H1 (cell line): ENCODE measurements at regions not wholly inside any gene's neighbourhood (a gene's known extent, or its start where the extent isn't known, plus 50 kb on each side); places are given as distances from the start of the nearest gene placed in this dataset.

Experiments used
- CTCF ChIA-PET: fragments of 300-600 bp; sonication (Branson Sonifier 250); formaldehyde crosslinking; loops from one replicate; lab custom pipeline; 2021; ENCODE audit not compliant: partially characterized antibody; lab: Charles Lee
- POLR2A ChIA-PET: fragments of 300-600 bp; sonication (Branson Sonifier 250); formaldehyde crosslinking; loops from one replicate; lab custom pipeline; 2021; ENCODE audit warnings: inconsistent platforms; ENCODE audit not compliant: partially characterized antibody; lab: Charles Lee
- DNase-seq, 2 experiments: peaks; one replicate each; pipeline versions ENCODE4 v3.0.0 to v3.0.0-alpha.2; 2010 to 2022; ENCODE audit warnings: low spot score in 2 of 2, low read depth in 1 of 2, mixed read lengths in 1 of 2
- FAIRE-seq: peaks from 2 replicates; lab custom pipeline; 2011; peaks lifted over from hg19 to GRCh38; lab: Jason Lieb, UNC
- H2AFZ ChIP-seq: 2 replicates; pipeline ENCODE4 v1.8.1; 2012; ENCODE audit warnings: low read length, inconsistent platforms
- H2AK5ac ChIP-seq: 2 replicates; pipeline ENCODE4 v1.6.1; 2013; ENCODE audit warnings: low read depth, low read length
- H2BK120ac ChIP-seq: replicated peaks from 2 replicates; pipeline ENCODE3; 2013; ENCODE audit warnings: low read depth, low read length, inconsistent platforms
- H2BK12ac ChIP-seq: 2 replicates; pipeline ENCODE4 v1.6.1; 2013; ENCODE audit warnings: low read depth, low read length
- H2BK15ac ChIP-seq: 2 replicates; pipeline ENCODE4 v1.6.1; 2013; ENCODE audit warnings: low read length
- H2BK20ac ChIP-seq: 2 replicates; pipeline ENCODE4 v1.6.1; 2013; ENCODE audit warnings: low read length
- H2BK5ac ChIP-seq: 2 replicates; pipeline ENCODE4 v1.6.1; 2013; ENCODE audit warnings: low read depth, low read length
- H3K14ac ChIP-seq: 2 replicates; pipeline ENCODE4 v1.6.1; 2013; ENCODE audit warnings: inconsistent platforms; ENCODE audit not compliant: insufficient read length
- H3K18ac ChIP-seq: 2 replicates; pipeline ENCODE4 v1.6.1; 2013; ENCODE audit warnings: low read length; ENCODE audit errors: extremely low read depth
- H3K23ac ChIP-seq: 2 replicates; pipeline ENCODE4 v1.6.1; 2013; ENCODE audit warnings: inconsistent platforms; ENCODE audit not compliant: insufficient read length
- H3K23me2 ChIP-seq: 2 replicates; pipeline ENCODE4 v1.6.1; 2013; ENCODE audit warnings: low read depth, low read length
- H3K27ac ChIP-seq: 2 replicates; pipeline ENCODE4 v1.6.1; 2011; ENCODE audit warnings: low read depth, low read length, inconsistent platforms
- H3K27me3 ChIP-seq, 4 experiments: replicated peaks in 1 of 4; 1 replicate in 1 of 4; 2 replicates in 3 of 4; pipeline versions ENCODE4 v1.6.1 to v1.8.1; 2011 to 2013; ENCODE audit warnings: low read length in 3 of 4, mild to moderate bottlenecking in 3 of 4, inconsistent platforms in 2 of 4, mixed read lengths in 2 of 4, moderate library complexity in 1 of 4; ENCODE audit not compliant: control insufficient read depth in 3 of 4, insufficient read depth in 3 of 4; ENCODE audit errors: extremely low read depth in 1 of 4
- H3K36me3 ChIP-seq, 4 experiments: 2 replicates each; pipeline versions ENCODE4 v1.6.1 to v1.8.1; 2011 to 2013; ENCODE audit warnings: mild to moderate bottlenecking in 4 of 4, low read length in 3 of 4, moderate library complexity in 2 of 4, control low read depth in 1 of 4, inconsistent platforms in 1 of 4; ENCODE audit not compliant: insufficient read depth in 4 of 4, control insufficient read depth in 2 of 4
- H3K4ac ChIP-seq: replicated peaks from 2 replicates; pipeline ENCODE3; 2013; ENCODE audit warnings: low read length, low read depth, mixed read lengths, inconsistent platforms; ENCODE audit not compliant: insufficient read length
- H3K4me1 ChIP-seq, 4 experiments: replicated peaks in 1 of 4; 1 replicate in 1 of 4; 2 replicates in 3 of 4; pipeline versions ENCODE4 v1.6.1 to v1.8.1; 2011 to 2013; ENCODE audit warnings: low read length in 3 of 4, inconsistent platforms in 2 of 4, mixed read lengths in 1 of 4; ENCODE audit not compliant: insufficient read depth in 4 of 4, control insufficient read depth in 3 of 4
- H3K4me2 ChIP-seq, 2 experiments: 2 replicates each; pipeline versions ENCODE4 v1.6.1 to v1.8.1; 2011 to 2013; ENCODE audit warnings: low read depth in 2 of 2, low read length in 2 of 2, control low read depth in 1 of 2, inconsistent platforms in 1 of 2, mild to moderate bottlenecking in 1 of 2; ENCODE audit not compliant: insufficient read depth in 1 of 2
- H3K4me3 ChIP-seq, 4 experiments: fragments of 200-600, 300-600 bp in 1 of 4; sonication (generic), shearing (Covaris generic), sonication (Bioruptor Twin) in 1 of 4; 2 replicates each; pipeline versions ENCODE4 v1.5.1 to v1.8.1; 2011 to 2016; ENCODE audit warnings: low read length in 4 of 4, low read depth in 3 of 4, control low read depth in 2 of 4, inconsistent platforms in 2 of 4, mild to moderate bottlenecking in 2 of 4, mixed read lengths in 1 of 4, moderate library complexity in 1 of 4; ENCODE audit not compliant: insufficient read depth in 2 of 4; ENCODE audit errors: extremely low read depth in 1 of 4
- H3K56ac ChIP-seq: replicated peaks from 2 replicates; pipeline ENCODE3; 2013; ENCODE audit warnings: low read depth, mild to moderate bottlenecking, mixed read lengths, low read length, inconsistent platforms; ENCODE audit not compliant: insufficient read length
- H3K79me1 ChIP-seq: 2 replicates; pipeline ENCODE4 v1.6.1; 2013; ENCODE audit warnings: low read depth, low read length, control low read depth
- H3K79me2 ChIP-seq, 2 experiments: 2 replicates each; pipeline versions ENCODE4 v1.6.1 to v1.8.1; 2012 to 2013; ENCODE audit warnings: low read length in 2 of 2, mild to moderate bottlenecking in 2 of 2, inconsistent platforms in 1 of 2; ENCODE audit not compliant: insufficient read depth in 2 of 2, control insufficient read depth in 1 of 2
- H3K9ac ChIP-seq, 4 experiments: replicated peaks in 1 of 4; 1 replicate in 1 of 4; 2 replicates in 3 of 4; pipeline versions ENCODE4 v1.6.1 to v1.8.1; 2011 to 2013; ENCODE audit warnings: low read depth in 3 of 4, low read length in 3 of 4, control low read depth in 2 of 4, mild to moderate bottlenecking in 2 of 4, moderate library complexity in 2 of 4, inconsistent platforms in 1 of 4; ENCODE audit errors: extremely low read depth in 1 of 4
- H3K9me3 ChIP-seq, 2 experiments: 2 replicates each; pipeline versions ENCODE4 v1.6.1 to v1.8.1; 2012 to 2013; ENCODE audit warnings: mild to moderate bottlenecking in 2 of 2, moderate library complexity in 2 of 2, control low read depth in 1 of 2, inconsistent platforms in 1 of 2, low read depth in 1 of 2, low read length in 1 of 2, mixed read lengths in 1 of 2; ENCODE audit not compliant: insufficient read depth in 2 of 2
- H4K20me1 ChIP-seq, 2 experiments: replicated peaks in 1 of 2; 2 replicates each; pipeline versions ENCODE3 to v1.8.1; 2011 to 2013; ENCODE audit warnings: inconsistent platforms in 2 of 2, low read length in 2 of 2, mild to moderate bottlenecking in 1 of 2; ENCODE audit not compliant: insufficient read depth in 2 of 2, control insufficient read depth in 1 of 2
- H4K5ac ChIP-seq: 2 replicates; pipeline ENCODE4 v1.6.1; 2013; ENCODE audit warnings: low read length, low read depth, mixed read lengths, inconsistent platforms; ENCODE audit not compliant: insufficient read length
- H4K8ac ChIP-seq: 2 replicates; pipeline ENCODE4 v1.8.0; 2013; ENCODE audit warnings: mild to moderate bottlenecking, moderate library complexity, low read length, inconsistent platforms; ENCODE audit not compliant: insufficient read depth; ENCODE audit errors: extremely low read depth
- H4K91ac ChIP-seq: replicated peaks from 2 replicates; pipeline ENCODE3; 2013; ENCODE audit warnings: low read length, mixed read lengths, inconsistent platforms; ENCODE audit not compliant: insufficient read length
- BRCA1 ChIP-seq: IDR thresholded peaks from 2 replicates; pipeline ENCODE4 v1.6.1; 2012; ENCODE audit warnings: low read depth, low read length, improper control_type of control experiment
- EP300 ChIP-seq, 2 experiments: IDR thresholded peaks; 1 replicate in 1 of 2; 2 replicates in 1 of 2; pipeline ENCODE4 v1.6.1; 2011 to 2012; ENCODE audit warnings: low read depth in 2 of 2, low read length in 2 of 2, mild to moderate bottlenecking in 2 of 2, borderline replicate concordance in 1 of 2, inconsistent platforms in 1 of 2, moderate library complexity in 1 of 2
- EZH2 ChIP-seq: fragments of 200-600 bp; sonication (generic); IDR thresholded peaks from 2 replicates; pipeline ENCODE4 v1.7.1; 2012; ENCODE audit warnings: low read depth, mild to moderate bottlenecking, moderate library complexity, low read length, inconsistent platforms; ENCODE audit not compliant: severe bottlenecking
- JUND ChIP-seq: IDR thresholded peaks from 2 replicates; pipeline ENCODE4 v1.6.1; 2011; ENCODE audit warnings: mild to moderate bottlenecking, improper control_type of control experiment, low read length
- KDM1A ChIP-seq: fragments of 200-600, 300-600 bp; sonication (generic); IDR thresholded peaks from 2 replicates; pipeline ENCODE4 v1.7.1; 2016; ENCODE audit warnings: mild to moderate bottlenecking, low read length, borderline replicate concordance
- KDM4A ChIP-seq: IDR thresholded peaks from one replicate; pipeline ENCODE4 v1.7.1; 2012; ENCODE audit warnings: low read depth, mild to moderate bottlenecking, moderate library complexity, low read length, inconsistent platforms; ENCODE audit not compliant: severe bottlenecking
- PHF8 ChIP-seq: fragments of 200-600 bp; sonication (generic); conservative IDR thresholded peaks from 2 replicates; pipeline ENCODE4 v1.7.1; 2012; ENCODE audit warnings: low read depth, mild to moderate bottlenecking, inconsistent platforms, low read length, moderate library complexity
- POLR2A ChIP-seq, 2 experiments: IDR thresholded peaks; 1 replicate in 1 of 2; 2 replicates in 1 of 2; pipeline ENCODE4 v1.6.1; 2011; ENCODE audit warnings: low read depth in 2 of 2, low read length in 2 of 2, mild to moderate bottlenecking in 2 of 2; ENCODE audit errors: control extremely low read depth in 1 of 2
- SIX5 ChIP-seq: IDR thresholded peaks from 2 replicates; pipeline ENCODE4 v1.6.1; 2011; ENCODE audit warnings: mild to moderate bottlenecking, low read depth, low read length
- SP4 ChIP-seq: IDR thresholded peaks from 2 replicates; pipeline ENCODE4 v1.6.1; 2012; ENCODE audit warnings: low read length, inconsistent platforms
- ZNF274 ChIP-seq: IDR thresholded peaks from 2 replicates; pipeline ENCODE4 v1.7.0; 2012; ENCODE audit warnings: low read length, borderline replicate concordance; ENCODE audit errors: extremely low read depth
- WGBS, 2 experiments: shearing (Covaris generic) in 1 of 2; methylation state at CpG; one replicate each; pipeline versions ENCODE4 v1.1.6 to v1.1.7; 2013 to 2015; ENCODE audit warnings: low lambda C conversion rate in 2 of 2, mixed read lengths in 2 of 2, inconsistent platforms in 1 of 2, low coverage in 1 of 2, missing lambda C conversion rate in 1 of 2; ENCODE audit not compliant: insufficient replicate concordance in 2 of 2, insufficient coverage in 1 of 2, insufficient read length in 1 of 2; ENCODE audit errors: extremely low coverage in 1 of 2, missing lambda C conversion rate in 1 of 2; 5-methylcytosine and 5-hydroxymethylcytosine counted together
- TF ChIP-seq, protein P1 (sequence below): IDR thresholded peaks from 2 replicates; pipeline ENCODE4 v1.6.1; 2012; ENCODE audit warnings: inconsistent platforms
- TF ChIP-seq, protein P2 (sequence below): IDR thresholded peaks from 2 replicates; pipeline ENCODE4 v1.6.1; 2011; ENCODE audit warnings: low read depth, mild to moderate bottlenecking, low read length; ENCODE audit not compliant: insufficient read depth

DNA sequence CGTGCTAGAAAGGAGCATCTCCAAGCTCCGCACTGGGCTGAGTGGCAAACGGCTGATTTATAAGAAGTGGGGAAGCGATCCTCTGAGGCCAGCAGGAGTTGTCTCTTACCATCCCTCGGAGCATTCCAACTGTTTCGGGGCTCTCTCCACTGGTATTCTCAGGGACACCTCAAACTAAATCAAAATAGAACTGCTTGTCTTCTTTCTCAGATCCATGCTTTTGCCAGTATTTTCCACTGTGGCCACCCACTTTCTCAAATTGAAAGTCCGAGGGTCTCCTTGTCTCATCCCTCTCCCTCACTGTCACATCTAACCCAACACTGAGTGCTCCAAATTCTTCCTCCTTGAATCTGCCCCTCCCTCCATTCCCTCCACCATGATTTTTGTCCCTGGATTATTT is 83.2 kb upstream of the LEP start:
- Histone ChIP-seq H3K4me3 (no peak overlapping the region), H3K4me1 (peaks cover 8 to 11% (median 9%) of the 10 kb centered on the region in 4 experiments), H2BK120ac (no peak overlapping the region), H3K27ac (no peak overlapping the region), H2BK12ac (no peak overlapping the region), H3K14ac (no peak overlapping the region), H4K8ac (no peak overlapping the region), H2BK15ac (no peak overlapping the region), H3K79me2 (no peaks in the 10 kb centered on the region), H3K4me2 (no peak overlapping the region), H3K23ac (no peak overlapping the region), H4K5ac (no peak overlapping the region), H2BK20ac (no peak overlapping the region), H3K79me1 (no peaks in the 10 kb centered on the region), H2AFZ (no peak overlapping the region), H4K20me1 (no peaks in the 10 kb centered on the region), H2BK5ac (no peak overlapping the region), H3K4ac (no peak overlapping the region), H3K56ac (no peak overlapping the region), H3K23me2 (no peaks in the 10 kb centered on the region), H3K9ac (no peak overlapping the region), H4K91ac (no peak overlapping the region), H3K36me3 (no peaks in the 10 kb centered on the region), H3K27me3 (peaks cover 0 to 5% (median 2%) of the 10 kb centered on the region in 4 experiments; a peak in 3 of 7 replicates), H3K18ac (no peak overlapping the region), H3K9me3 (no peaks in the 10 kb centered on the region), H2AK5ac (no peak overlapping the region)
- 89% methylated on average over 7 of the region's 7 CpGs; no CpG with 5 or more reads in 1 of the 2 experiments for WGBS, 2 experiments
- POLR2A ChIA-PET = no interaction called here
- DNase-seq = no peak
- CTCF ChIA-PET = interaction anchor here (0.8 to 8.2 kb wide), 6 partner anchors 12 to 136 kb away, joined by 3 to 85 read pairs (median 3); no protein-coding TSS in a partner anchor
- FAIRE-seq = no peak
- no peak for TF ChIP-seq BRCA1
- no peak for TF ChIP-seq KDM1A
- TF ChIP-seq EZH2 = no peak
- TF ChIP-seq POLR2A (IDR thresholded peaks at IDR 0.05; ENCODE audit: control extremely low read depth in 1 of 2, low read depth in 2 of 2, low read length in 2 of 2) = no peak
- TF ChIP-seq, protein P1, sequence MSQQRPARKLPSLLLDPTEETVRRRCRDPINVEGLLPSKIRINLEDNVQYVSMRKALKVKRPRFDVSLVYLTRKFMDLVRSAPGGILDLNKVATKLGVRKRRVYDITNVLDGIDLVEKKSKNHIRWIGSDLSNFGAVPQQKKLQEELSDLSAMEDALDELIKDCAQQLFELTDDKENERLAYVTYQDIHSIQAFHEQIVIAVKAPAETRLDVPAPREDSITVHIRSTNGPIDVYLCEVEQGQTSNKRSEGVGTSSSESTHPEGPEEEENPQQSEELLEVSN = no peak
- TF ChIP-seq SP4 = no peak
- TF ChIP-seq EP300 (IDR thresholded peaks at IDR 0.05; ENCODE audit: borderline replicate concordance in 1 of 2, low read depth in 2 of 2, low read length in 2 of 2) = no peak
- TF ChIP-seq ZNF274 = no peak
- TF ChIP-seq, protein P2, sequence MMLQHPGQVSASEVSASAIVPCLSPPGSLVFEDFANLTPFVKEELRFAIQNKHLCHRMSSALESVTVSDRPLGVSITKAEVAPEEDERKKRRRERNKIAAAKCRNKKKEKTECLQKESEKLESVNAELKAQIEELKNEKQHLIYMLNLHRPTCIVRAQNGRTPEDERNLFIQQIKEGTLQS = no peak
- TF ChIP-seq PHF8 = no peak
- TF ChIP-seq SIX5 = no peak
- no peak for TF ChIP-seq KDM4A
- no peak for TF ChIP-seq JUND
